SU-DHL-6 (cell line): ENCODE measurements at regions not wholly inside any gene's neighbourhood (a gene's known extent, or its start where the extent isn't known, plus 50 kb on each side); places are given as distances from the start of the nearest gene placed in this dataset.
"Not testable (repeated sequence)": the region's sequence is repeated elsewhere in the genome, so short reads cannot be mapped to it uniquely, and the experiment has no call there.

Source experiments
- EZH2phosphoT487 ChIP-seq: fragments of 200-600 bp; sonication (generic), shearing (Covaris generic); conservative IDR thresholded peaks from 2 replicates; pipeline ENCODE4 v1.6.1; 2018; ENCODE audit warnings: mild to moderate bottlenecking, antibody characterized with exemption, low read length, moderate library complexity, mixed read lengths
- TF ChIP-seq, protein P1 (sequence below): fragments of 200-600 bp; sonication (generic); IDR thresholded peaks from one replicate; pipeline ENCODE4 v1.5.1; 2017; ENCODE audit warnings: antibody characterized with exemption, mild to moderate bottlenecking, low read length, moderate library complexity; ENCODE audit not compliant: insufficient read depth, poor library complexity, severe bottlenecking

DNA sequence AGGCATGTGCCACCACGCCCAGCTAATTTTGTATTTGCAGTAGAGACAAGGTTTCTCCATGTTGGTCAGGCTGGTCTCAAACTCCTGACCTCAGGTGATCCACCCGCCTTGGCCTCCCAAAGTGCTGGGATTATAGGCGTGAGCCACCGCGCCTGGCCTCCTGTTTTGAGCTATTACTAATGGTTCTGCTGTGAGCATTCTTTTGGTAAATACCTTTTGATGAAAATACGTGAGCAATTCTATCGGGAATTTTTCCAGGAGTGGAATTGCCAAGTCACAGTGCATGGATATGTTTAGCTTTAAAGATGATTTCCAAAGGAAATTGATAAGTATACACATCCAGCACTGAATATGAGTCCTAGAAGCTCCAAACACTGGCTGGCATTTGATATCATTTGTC, 64.0 kb upstream of the HNF1B start:
- TF ChIP-seq, protein P1, sequence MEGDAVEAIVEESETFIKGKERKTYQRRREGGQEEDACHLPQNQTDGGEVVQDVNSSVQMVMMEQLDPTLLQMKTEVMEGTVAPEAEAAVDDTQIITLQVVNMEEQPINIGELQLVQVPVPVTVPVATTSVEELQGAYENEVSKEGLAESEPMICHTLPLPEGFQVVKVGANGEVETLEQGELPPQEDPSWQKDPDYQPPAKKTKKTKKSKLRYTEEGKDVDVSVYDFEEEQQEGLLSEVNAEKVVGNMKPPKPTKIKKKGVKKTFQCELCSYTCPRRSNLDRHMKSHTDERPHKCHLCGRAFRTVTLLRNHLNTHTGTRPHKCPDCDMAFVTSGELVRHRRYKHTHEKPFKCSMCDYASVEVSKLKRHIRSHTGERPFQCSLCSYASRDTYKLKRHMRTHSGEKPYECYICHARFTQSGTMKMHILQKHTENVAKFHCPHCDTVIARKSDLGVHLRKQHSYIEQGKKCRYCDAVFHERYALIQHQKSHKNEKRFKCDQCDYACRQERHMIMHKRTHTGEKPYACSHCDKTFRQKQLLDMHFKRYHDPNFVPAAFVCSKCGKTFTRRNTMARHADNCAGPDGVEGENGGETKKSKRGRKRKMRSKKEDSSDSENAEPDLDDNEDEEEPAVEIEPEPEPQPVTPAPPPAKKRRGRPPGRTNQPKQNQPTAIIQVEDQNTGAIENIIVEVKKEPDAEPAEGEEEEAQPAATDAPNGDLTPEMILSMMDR: not testable (repeated sequence)
- not testable (repeated sequence) for TF ChIP-seq EZH2phosphoT487
